Kidney capillary endothelial cell (primary cell): ENCODE measurements at regions not wholly inside any gene's neighbourhood (a gene's known extent, or its start where the extent isn't known, plus 50 kb on each side); places are given as distances from the start of the nearest gene placed in this dataset.

Experiments used
- DNase-seq: peaks from one replicate; pipeline ENCODE4 v3.0.0-alpha.2; 2018; ENCODE audit warnings: low spot score

- no peak for DNase-seq
Observed at GRCh38 chr3:189500798-189501495, 130.2 kb upstream of the TP63 start.

GRCh38 chr3:189502256-189502655, 128.9 kb upstream of the TP63 start:
- DNase-seq = no peak

- no peak for DNase-seq
Observed at GRCh38 chr3:189502676-189503257, 128.4 kb upstream of the TP63 start.

GRCh38 chr3:189507856-189508255, 123.3 kb upstream of the TP63 start:
- no peak for DNase-seq

- DNase-seq = no peak
Observed at GRCh38 chr3:189508784-189509501, 122.2 kb upstream of the TP63 start.

- no peak for DNase-seq
Observed at GRCh38 chr3:189512039-189512438, 119.2 kb upstream of the TP63 start.

- DNase-seq = no peak
Observed at GRCh38 chr3:189512821-189513220, 118.4 kb upstream of the TP63 start.

- DNase-seq = no peak
Observed at GRCh38 chr3:189513281-189514117, 117.7 kb upstream of the TP63 start.

GRCh38 chr3:189516039-189516438, 115.2 kb upstream of the TP63 start:
- no peak for DNase-seq

GRCh38 chr3:189517981-189518380, 113.2 kb upstream of the TP63 start:
- no peak for DNase-seq

GRCh38 chr3:189519458-189519857, 111.7 kb upstream of the TP63 start:
- no peak for DNase-seq

GRCh38 chr3:189529468-189529867, 101.7 kb upstream of the TP63 start:
- DNase-seq = no peak

- DNase-seq = no peak
Observed at GRCh38 chr3:189529889-189530471, 101.2 kb upstream of the TP63 start.

GRCh38 chr3:189530822-189531221, 100.4 kb upstream of the TP63 start:
- no peak for DNase-seq

- DNase-seq = no peak
Observed at GRCh38 chr3:189531271-189531670, 99.9 kb upstream of the TP63 start.

GRCh38 chr3:189534531-189534930, 96.7 kb upstream of the TP63 start:
- DNase-seq = no peak

- no peak for DNase-seq
Observed at GRCh38 chr3:189537135-189537534, 94.1 kb upstream of the TP63 start.

- no peak for DNase-seq
Observed at GRCh38 chr3:189547448-189547847, 83.7 kb upstream of the TP63 start.

- no peak for DNase-seq
Observed at GRCh38 chr3:189548053-189548452, 83.1 kb upstream of the TP63 start.

- no peak for DNase-seq
Observed at GRCh38 chr3:189551007-189551406, 80.2 kb upstream of the TP63 start.

GRCh38 chr3:189554868-189555557, 76.2 kb upstream of the TP63 start:
- DNase-seq = no peak

- DNase-seq = no peak
Observed at GRCh38 chr3:189555558-189555881, 75.7 kb upstream of the TP63 start.
